Endothelial cell (in vitro differentiated cells): ENCODE measurements at regions not wholly inside any gene's neighbourhood (a gene's known extent, or its start where the extent isn't known, plus 50 kb on each side); places are given as distances from the start of the nearest gene placed in this dataset.

ENCODE experiments used
- DNase-seq: peaks from one replicate; pipeline ENCODE4 v3.0.0; 2021; ENCODE audit warnings: low spot score
- H3K27ac Mint-ChIP-seq: one replicate; pipeline ENCODE4 v1.8.0; 2021; ENCODE audit warnings: mixed read lengths, inconsistent platforms; ENCODE audit not compliant: unreplicated experiment
- H3K27me3 Mint-ChIP-seq: one replicate; pipeline ENCODE4 v1.8.0; 2021; ENCODE audit warnings: mild to moderate bottlenecking, moderate library complexity, mixed read lengths, inconsistent platforms; ENCODE audit not compliant: unreplicated experiment
- H3K36me3 Mint-ChIP-seq: one replicate; pipeline ENCODE4 v1.8.0; 2021; ENCODE audit warnings: mild to moderate bottlenecking, low read depth, mixed read lengths, inconsistent platforms; ENCODE audit not compliant: unreplicated experiment
- H3K4me1 Mint-ChIP-seq: one replicate; pipeline ENCODE4 v1.8.0; 2021; ENCODE audit warnings: mild to moderate bottlenecking, mixed read lengths, inconsistent platforms; ENCODE audit not compliant: unreplicated experiment
- H3K4me3 Mint-ChIP-seq: one replicate; pipeline ENCODE4 v1.8.0; 2021; ENCODE audit warnings: mild to moderate bottlenecking, mixed read lengths, inconsistent platforms; ENCODE audit not compliant: unreplicated experiment
- H3K9me3 Mint-ChIP-seq: one replicate; pipeline ENCODE4 v1.8.0; 2021; ENCODE audit warnings: mixed read lengths, inconsistent platforms; ENCODE audit not compliant: unreplicated experiment
- TF ChIP-seq, protein P1 (sequence below): fragments of 200-600 bp; sonication (generic); IDR thresholded peaks from one replicate; pipeline ENCODE4 v1.5.0; 2021; ENCODE audit warnings: antibody characterized with exemption; ENCODE audit not compliant: unreplicated experiment

DNA sequence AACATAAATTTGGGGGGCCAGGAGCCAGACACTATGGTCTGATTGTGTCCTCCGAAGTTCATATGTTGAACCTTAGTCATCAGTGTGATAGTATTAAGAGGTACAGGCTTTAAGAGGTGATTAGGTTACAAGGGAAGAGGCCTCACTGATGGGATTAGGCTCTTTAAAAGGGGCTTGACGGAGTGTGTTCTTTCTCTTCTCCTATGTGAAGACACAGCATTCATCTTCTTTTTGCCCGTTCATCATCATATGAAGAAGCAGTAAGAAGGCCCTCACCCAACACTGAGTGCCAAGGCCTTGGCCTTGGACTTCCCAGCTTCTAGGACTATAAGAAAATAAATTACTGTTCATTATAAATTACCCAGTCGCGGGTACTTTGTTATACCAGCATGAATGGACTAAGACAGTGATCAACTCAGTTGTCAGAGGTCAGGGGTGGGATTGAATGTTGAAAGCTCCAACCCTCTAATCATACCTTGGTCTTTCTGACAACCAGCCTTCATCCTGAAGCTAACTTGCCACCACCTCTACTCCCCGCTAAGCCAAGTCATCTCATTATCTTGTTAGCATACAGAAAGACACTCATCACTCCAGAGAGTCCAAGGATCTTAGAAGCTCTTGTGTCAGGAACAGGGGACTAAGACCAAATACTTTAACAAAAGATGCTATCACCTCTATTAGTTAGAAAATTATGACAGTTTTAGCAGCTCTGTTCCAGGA lies 543.4 kb upstream of the DIPK2B start:
- H3K36me3 Mint-ChIP-seq: peaks cover 5% of the 10 kb centered on the region
- H3K27ac Mint-ChIP-seq: no peak overlapping the region
- H3K9me3 Mint-ChIP-seq: no peaks in the 10 kb centered on the region
- H3K4me1 Mint-ChIP-seq: peaks cover 4% of the 10 kb centered on the region
- TF ChIP-seq, protein P1, sequence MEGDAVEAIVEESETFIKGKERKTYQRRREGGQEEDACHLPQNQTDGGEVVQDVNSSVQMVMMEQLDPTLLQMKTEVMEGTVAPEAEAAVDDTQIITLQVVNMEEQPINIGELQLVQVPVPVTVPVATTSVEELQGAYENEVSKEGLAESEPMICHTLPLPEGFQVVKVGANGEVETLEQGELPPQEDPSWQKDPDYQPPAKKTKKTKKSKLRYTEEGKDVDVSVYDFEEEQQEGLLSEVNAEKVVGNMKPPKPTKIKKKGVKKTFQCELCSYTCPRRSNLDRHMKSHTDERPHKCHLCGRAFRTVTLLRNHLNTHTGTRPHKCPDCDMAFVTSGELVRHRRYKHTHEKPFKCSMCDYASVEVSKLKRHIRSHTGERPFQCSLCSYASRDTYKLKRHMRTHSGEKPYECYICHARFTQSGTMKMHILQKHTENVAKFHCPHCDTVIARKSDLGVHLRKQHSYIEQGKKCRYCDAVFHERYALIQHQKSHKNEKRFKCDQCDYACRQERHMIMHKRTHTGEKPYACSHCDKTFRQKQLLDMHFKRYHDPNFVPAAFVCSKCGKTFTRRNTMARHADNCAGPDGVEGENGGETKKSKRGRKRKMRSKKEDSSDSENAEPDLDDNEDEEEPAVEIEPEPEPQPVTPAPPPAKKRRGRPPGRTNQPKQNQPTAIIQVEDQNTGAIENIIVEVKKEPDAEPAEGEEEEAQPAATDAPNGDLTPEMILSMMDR: no peak
- no peak for DNase-seq
- no peak overlapping the region for H3K4me3 Mint-ChIP-seq
- H3K27me3 Mint-ChIP-seq: no peaks in the 10 kb centered on the region

DNA sequence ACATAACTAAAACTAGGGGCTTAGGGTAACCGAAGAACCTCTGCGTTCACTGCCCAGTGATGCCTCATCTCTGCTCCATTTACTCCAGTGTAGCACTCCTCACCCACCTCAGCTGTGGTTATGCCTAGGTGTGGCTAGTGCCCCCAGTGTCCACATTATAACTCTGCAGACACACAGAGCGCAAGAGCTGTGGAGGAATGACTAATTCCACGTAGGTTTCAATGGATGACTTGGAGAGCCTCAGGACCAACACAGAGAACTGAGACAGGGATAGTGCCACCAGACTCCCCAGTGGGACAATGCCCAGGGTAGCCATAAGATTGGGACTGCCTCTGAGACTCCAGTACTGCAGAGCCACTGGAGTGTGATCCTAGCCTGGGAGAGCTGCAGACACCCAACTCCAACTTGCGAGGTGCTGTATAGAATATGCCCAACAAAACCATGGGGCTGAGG lies 542.4 kb upstream of the DIPK2B start:
- Mint-ChIP-seq H3K9me3 (no peaks in the 10 kb centered on the region), H3K27ac (no peak overlapping the region), H3K36me3 (peaks cover 5% of the 10 kb centered on the region), H3K27me3 (no peaks in the 10 kb centered on the region), H3K4me1 (peaks cover 4% of the 10 kb centered on the region), H3K4me3 (no peak overlapping the region)
- no peak for DNase-seq
- TF ChIP-seq, protein P1: no peak

DNA sequence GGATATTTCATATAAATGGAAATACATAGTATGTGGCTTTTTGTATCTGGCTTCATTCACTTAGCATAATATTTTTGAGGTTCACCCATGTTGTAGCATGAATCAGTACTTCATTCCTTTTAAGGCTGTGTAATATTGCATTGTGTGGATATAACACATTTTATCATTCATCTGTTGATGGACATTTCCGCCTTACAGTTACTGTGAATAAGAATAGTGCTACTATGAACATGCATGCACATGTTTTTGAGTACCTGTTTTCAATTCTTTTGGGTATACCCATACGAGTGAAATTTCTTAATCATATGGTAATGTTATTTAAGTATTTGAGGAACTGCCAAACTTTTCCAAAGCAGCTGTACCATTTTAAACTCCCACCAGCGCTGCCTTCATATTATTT lies 539.6 kb upstream of the DIPK2B start:
- no peaks in the 10 kb centered on the region for H3K9me3 Mint-ChIP-seq
- no peak overlapping the region for H3K27ac Mint-ChIP-seq
- no peaks in the 10 kb centered on the region for H3K36me3 Mint-ChIP-seq
- no peaks in the 10 kb centered on the region for H3K4me1 Mint-ChIP-seq
- TF ChIP-seq, protein P1: no peak
- no peak for DNase-seq
- H3K4me3 Mint-ChIP-seq: no peak overlapping the region
- H3K27me3 Mint-ChIP-seq: no peaks in the 10 kb centered on the region

DNA sequence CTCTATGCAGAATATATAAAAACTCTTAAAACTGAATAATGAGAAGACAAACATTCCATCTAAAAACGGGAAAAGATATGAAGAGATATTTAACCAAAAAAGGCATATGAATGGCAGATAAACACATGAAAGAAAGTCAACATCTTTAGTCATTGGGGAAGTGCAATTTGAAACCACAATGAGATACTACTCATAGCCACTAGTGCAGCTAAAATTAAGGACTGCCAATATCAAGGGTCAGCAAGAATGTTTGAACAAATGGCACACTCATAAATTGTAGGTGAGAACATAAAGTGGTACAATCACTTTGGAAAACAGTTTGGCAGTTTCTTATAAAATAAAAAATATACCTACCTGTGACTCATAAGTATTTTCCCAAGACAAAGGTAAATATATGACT lies 534.9 kb upstream of the DIPK2B start:
- Mint-ChIP-seq H3K27ac (no peak overlapping the region), H3K27me3 (no peaks in the 10 kb centered on the region), H3K4me3 (no peak overlapping the region), H3K4me1 (no peaks in the 10 kb centered on the region), H3K9me3 (no peaks in the 10 kb centered on the region), H3K36me3 (peaks cover 4% of the 10 kb centered on the region)
- TF ChIP-seq, protein P1: no peak
- no peak for DNase-seq

DNA sequence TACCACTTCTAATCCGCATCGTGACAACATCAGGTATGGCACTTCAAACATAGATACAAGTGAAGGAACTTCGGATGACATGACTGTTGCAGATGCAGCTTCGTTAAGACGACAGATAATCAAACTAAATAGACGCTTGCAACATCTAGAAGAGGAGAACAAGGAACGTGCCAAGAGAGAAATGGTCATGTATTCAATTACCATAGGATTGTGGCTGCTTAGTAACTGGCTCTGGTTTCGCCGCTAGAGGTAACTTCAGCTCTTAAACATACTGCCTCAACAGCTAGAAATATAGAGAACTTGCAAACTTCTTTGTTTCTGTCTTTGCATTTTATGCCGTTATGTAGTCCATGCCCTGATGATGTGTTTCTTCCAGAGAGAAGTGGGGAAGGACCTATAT lies 530.8 kb upstream of the DIPK2B start:
- H3K27me3 Mint-ChIP-seq: no peaks in the 10 kb centered on the region
- peaks cover 4% of the 10 kb centered on the region for H3K36me3 Mint-ChIP-seq
- TF ChIP-seq, protein P1: no peak
- H3K4me3 Mint-ChIP-seq: no peak overlapping the region
- no peak overlapping the region for H3K27ac Mint-ChIP-seq
- no peak for DNase-seq
- H3K4me1 Mint-ChIP-seq: peaks cover 6% of the 10 kb centered on the region
- no peaks in the 10 kb centered on the region for H3K9me3 Mint-ChIP-seq
